HG02798 (cell line): ENCODE measurements at regions not wholly inside any gene's neighbourhood (a gene's known extent, or its start where the extent isn't known, plus 50 kb on each side); places are given as distances from the start of the nearest gene placed in this dataset.
"Not testable (repeated sequence)": the region's sequence is repeated elsewhere in the genome, so short reads cannot be mapped to it uniquely, and the experiment has no call there.

ENCODE experiments used
- ATAC-seq: cut with Tn5 transposase; IDR thresholded peaks from one replicate; pipeline ENCODE4 v1.9.1; 2021; ENCODE audit warnings: mild to moderate bottlenecking; ENCODE audit not compliant: unreplicated experiment, poor library complexity

DNA sequence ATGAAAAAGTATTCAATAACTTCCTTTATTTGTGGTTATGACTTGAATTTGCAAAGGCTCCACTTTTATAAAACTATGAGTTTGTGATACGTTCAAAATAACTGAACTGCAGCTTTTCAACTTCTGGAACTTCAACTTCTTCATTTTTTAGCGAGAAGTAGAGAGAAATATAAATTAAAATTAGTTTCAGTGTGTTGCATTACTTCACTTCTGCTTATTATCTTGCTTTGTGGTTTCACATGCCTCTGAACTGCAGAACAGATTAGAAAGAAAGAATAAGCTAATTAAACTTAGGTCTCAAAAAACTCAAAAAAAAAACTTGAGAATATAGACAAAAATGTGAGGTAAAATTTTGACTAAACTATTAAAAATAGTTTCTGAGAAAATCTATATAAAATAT is 1073.4 kb downstream of the PCDH17 start:
- no peak for ATAC-seq

DNA sequence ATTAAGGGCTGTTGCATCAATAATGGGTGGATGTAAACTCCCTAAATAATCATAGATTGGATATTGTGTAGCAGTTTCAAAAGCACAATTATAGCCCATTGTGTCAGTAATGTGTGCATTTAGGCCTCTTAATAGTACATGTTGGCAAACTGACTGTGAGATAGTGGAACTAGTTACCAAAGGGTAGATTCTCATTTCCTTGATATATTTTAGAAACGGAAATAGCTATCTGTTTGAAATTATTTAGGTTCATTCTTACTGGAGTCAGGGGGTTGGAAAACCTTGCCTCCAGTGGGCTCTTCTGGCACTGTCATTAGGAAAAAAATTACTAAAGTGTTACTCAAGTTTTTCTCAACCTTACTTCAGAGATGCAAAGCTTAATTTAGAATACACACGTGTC is 1074.9 kb downstream of the PCDH17 start:
- ATAC-seq = no peak

DNA sequence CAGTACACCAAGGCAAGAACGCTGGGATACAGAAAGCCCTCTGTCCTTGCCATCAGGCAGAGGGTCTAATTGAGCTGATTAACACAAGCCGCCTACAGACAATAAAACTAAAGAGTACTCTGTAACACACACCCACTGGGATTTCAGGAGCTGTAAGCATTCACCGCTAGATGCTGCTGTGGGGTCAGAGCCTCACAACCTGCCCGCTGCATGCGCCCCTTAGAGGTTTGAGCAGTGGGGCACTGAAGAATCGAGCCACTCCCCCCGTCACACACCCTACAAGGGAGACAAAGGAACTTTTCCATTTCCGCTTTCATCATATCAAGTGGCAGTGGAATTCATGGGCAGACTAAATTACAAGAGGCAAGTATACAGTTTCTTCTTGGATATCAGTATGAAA is 1080.6 kb downstream of the PCDH17 start:
- ATAC-seq = no peak

DNA sequence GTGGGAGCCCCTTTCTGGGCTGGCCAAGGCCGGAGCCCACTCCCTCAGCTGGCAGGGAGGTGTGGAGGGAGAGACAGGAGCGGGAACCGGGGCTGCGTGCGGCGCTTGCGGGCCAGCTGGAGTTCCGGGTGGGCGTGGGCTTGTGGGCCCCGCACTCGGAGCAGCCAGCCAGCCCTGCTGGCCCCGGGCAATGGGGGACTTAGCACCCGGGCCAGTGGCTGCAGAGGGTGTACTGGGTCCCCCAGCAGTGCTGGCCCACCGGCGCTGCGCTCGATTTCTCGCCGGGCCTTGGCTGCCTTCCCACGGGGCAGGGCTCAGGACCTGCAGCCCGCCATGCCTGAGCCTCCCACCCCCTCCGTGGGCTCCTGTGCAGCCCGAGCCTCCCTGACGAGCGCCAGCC is 1082.5 kb downstream of the PCDH17 start:
- ATAC-seq = not testable (repeated sequence)

DNA sequence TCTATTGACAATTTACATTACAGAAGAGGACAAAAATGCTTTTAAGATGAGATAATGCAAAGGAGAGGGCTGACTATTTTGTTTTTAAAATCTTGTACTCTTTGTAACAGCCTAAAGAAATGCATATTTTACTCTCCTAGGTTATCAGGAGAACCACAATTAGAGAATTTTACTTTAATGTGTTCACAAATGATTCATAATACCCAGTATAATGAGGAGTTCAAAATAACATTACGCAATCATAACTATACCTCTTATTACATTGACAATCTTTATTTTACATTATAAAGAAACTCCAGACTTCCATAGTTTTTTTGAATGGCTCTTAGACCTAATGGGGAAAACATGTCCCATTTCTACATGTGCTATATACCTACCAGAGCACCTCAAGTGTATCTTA is 1089.7 kb downstream of the PCDH17 start:
- no peak for ATAC-seq

DNA sequence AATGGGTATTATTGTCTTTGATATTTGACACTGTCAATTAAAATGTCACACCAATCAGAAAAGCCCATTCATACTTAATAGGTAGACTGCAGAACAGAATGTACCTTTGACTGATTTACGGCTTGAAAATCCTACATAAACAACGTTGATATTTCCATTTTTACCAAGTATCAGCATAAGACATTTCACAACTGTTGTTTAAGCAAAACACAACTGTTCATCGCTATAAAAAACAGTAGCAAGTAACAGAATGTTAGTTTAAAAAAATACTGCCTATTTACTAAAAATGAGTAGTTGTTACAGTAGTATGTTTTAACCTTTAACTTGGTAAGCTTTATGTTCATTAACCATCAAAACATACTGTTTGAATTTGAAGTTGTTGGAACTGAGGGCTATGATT is 1096.6 kb downstream of the PCDH17 start:
- no peak for ATAC-seq

DNA sequence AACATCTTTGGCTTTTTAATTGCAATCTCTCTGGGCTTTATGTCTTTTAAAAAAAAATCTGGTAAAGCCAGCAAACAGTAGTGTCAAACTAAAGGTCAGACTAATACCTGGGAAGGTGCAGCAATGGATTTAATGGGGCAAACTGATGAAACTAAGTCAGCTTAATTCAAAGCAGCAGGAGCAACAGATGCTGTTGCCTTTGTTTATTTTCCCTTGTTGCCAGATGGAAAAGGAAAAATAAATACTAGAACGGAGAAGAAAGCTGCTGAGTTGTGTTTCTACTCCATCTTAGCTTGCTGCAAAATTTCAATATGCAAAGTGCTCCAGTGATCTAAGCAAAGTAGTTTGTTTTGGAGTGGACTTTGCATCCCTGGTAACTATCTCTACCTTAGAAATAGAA is 1097.8 kb downstream of the PCDH17 start:
- ATAC-seq = no peak

DNA sequence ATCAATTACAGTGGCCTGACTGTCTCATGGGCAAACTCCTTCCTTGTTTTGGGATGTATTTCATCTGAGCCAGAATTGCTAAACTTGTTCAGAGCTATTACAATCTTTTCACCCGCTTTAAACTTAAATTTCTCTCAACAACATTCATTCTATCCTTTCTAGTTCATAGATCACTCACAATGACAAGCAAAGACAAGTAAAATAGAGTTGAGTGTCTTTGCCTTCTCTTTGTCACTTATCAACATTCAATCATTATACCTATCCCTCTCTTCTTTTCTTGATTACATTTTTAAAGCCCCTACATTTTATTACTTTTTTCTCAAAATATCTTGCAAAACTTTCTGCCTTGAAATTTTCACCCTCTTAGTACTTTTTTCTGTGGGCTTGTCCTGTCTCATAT is 1113.1 kb downstream of the PCDH17 start:
- ATAC-seq = no peak

DNA sequence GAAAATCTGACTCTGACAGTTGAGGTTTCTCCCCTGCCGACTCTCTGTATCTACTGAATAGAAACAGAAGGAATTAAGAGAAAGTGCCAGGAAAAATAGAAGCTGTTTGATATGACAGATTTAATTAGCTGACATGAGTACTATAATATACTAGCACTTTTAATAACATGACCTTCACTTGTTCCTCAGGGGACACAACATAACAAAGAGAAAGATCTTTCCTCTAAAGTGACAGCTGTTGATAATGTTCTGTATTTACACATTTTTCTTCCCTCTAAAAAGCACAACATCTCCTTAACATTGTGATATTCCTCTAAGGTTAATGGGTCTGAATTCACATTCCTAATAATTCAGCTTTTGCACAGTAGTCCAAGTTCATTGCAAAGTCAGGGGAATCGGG is 1136.0 kb downstream of the PCDH17 start:
- ATAC-seq = no peak

DNA sequence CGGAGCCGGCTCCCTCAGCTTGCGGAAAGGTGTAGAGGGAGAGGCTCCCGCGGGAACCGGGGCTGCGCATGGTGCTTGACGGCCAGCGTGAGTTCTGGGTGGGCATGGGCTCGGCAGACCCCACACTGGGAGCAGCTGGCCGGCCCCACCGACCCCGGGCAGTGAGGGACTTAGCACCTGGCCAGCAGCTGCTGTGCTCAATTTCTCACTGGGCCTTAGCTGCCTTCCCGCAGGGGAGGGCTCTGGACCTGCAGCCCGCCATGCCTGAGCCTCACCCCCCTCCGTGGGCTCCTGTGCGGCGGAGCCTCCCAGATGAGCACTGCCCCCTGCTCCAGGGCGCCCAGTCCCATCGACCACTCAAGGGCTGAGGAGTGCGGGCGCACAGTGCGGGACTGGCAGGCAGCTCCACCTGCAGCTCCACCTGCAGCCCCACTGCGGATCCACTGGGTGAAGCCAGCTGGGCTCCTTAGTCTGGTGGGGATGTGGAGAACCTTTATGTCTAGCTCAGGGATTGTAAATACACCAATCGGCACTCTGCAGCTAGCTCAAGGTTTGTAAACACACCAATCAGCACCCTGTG is 1141.8 kb downstream of the PCDH17 start:
- ATAC-seq = no peak

DNA sequence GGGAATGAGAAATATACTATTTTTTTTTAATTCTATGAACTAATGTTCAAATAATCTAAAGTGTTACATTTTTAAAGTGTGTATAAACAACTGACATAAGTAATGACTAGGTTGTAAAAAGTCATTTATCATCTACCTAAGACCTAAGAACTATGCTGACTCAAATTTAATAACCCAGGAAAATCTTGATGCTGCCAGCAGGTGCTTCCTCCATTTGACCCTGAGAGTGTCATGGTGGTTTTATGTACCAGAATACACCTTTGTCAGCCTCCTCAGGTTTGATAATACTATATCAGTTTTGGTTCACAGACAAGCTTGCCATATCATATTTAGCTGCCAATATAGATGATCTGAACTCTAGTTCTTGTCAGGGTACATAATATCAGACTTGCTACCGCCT is 1151.2 kb downstream of the PCDH17 start:
- no peak for ATAC-seq

DNA sequence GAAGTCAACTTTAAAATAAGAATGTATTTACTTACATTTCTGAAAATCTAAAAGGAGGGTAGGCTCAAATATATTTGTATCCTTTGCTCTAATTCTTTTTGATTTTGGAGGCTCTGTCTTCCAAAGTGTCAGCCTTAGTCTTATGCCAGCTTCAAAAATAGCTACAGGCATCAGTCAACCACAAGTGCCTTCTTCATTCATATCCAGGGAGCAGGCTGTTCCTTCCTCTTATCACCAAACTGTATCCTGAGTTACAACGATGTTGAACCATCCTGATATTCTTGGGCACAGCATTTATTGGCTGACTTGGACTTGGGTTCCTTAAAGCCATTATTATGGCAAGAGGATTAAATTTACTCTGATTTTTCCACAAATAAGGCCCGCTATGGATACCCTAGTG is 1161.3 kb downstream of the PCDH17 start:
- ATAC-seq = no peak

DNA sequence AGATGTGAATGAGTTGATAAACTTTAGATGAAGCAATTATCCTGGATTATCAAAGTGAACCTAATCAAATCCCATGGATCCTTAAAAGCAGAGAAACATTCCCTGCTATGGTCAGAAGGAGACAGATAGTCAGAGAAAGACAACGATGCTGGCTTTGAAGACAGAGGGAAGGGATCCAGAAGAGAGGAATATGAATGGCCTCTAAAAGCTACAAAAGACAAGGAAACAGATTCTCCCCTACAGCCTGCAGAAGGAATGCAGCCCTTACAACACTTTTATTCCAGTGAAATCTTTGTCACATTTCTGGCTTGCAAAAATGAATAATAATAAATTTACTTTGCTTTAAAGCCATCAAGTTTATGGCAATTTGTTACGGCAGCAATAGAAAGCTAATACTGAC is 1164.2 kb downstream of the PCDH17 start:
- no peak for ATAC-seq

DNA sequence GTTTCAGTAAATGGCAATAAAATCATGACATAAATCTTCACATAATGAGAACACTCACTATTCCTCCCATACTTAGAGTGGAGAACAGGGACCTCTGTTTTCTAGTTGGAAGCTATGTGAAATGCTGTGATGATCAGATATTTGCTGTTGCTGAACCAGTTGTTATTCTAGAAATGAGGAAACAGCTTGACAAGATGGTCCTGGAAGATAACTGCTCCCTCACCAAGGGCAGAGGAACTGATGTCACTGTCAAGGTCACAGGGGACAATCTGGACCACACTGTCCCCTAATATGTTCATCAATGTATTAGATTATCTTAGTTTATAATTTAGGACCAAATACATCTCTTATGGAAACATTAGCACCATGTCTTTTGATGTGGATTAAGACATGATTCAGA is 1173.3 kb downstream of the PCDH17 start:
- ATAC-seq = no peak

DNA sequence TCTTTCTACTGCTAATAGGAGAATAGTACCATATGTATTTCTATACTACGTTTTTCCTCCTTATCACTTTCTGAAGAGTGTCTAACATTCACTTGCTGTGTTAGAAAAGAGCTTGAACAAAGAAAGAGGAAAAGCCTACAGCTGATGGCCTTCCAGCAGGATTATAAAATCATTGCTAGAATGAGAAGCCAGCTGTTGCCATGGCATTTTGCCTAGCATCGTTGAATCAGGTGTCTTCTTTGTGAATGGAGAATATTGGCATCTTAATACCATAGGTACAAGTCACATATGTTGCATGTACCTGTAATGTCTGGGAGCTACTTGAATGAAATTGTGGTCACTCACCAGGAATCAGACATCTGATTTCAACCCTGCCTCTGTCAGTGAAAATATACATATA is 1174.9 kb downstream of the PCDH17 start:
- ATAC-seq = no peak

DNA sequence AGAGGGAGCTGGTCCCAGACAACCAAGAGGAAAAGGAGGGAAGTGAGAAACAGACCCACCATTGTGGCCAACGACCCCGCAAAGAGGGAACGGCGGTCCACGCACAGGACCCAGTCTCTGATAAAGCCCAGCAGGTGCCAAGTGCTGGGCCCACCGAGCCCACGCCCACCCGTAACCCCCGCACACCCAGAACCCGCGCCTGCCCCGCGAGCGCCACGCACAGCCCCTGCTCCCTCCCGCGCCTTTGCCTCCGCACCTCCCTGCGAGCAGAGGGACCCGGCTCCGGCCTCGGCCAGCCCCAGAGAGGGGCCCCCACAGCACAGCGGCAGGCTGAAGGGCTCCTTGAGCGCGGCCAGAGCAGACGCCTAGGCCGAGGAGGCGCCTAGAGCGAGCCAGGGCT is 1192.2 kb downstream of the PCDH17 start:
- ATAC-seq = no peak

DNA sequence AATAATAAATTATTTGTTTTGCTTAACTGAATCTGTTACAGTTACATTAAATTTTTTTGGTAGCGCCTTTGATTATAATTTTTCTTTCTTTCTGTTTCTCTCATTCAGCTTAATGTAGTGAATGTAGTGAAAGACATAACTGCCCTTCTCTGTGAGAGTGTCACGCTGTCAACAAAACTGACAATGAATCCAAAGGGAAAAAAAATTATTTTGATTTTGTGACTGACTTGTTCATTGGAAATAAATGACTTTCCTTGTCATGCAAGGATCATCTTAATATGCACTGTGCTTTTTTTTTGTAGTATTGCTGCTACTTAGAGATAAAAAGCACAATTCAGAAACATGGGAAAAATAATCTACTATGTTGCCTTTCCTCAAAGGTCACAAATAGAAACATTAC is 1196.4 kb downstream of the PCDH17 start:
- no peak for ATAC-seq

DNA sequence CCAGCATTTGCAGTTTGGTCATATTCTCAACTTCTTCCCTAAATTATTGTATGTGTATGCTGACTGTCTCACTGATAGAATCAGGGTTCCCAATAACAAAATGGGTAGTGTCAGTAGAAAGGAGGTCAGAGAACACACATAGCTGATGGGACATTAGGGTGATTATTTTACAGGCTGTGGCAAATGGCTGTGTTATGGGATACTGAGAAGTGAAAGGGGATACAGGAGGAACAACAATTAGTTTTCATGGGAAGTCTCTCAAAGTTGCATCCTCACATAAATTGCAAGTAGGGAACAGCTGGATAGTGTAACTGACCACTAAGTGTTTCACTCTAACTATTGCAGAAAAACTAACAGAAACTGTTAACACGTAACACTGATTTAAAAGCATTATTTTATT is 1199.3 kb downstream of the PCDH17 start:
- no peak for ATAC-seq

DNA sequence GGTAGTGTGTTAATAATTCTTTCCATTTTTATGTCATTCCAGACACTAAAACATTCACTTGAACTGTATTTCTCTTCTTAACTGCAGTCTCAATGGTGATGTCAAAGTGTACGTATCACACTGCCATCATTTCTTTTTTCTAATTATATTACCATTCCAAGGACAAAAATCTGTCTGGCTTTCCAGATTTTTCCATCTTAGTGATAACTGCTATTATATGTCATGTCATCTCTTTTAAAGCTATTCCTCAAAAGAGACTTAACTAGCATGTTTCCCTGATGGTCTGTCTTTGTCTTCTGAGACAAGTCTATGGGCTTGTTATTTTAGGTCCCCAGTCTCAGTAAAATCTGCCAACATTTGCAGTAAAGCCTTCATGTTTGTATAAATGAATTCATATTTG is 1207.1 kb downstream of the PCDH17 start:
- ATAC-seq = no peak

DNA sequence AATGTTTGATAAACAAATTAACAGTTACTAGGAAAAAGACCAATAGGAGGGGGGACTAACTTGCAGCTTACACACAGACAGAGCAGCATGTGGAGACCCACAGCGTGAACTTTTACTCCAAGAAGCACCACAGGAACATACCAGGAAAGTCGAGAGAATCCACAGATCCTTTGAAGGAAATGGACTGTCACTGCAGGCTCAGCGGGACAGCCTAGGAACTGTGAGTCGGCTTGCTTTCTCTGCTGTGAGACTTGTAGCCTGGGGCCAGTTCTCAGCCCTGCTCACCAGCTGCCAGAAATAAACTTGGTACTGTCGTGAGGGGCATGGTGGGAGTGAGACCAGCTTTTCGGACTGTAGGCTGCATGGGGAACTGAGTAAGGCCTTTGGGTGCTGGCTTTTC is 1211.5 kb downstream of the PCDH17 start:
- no peak for ATAC-seq

DNA sequence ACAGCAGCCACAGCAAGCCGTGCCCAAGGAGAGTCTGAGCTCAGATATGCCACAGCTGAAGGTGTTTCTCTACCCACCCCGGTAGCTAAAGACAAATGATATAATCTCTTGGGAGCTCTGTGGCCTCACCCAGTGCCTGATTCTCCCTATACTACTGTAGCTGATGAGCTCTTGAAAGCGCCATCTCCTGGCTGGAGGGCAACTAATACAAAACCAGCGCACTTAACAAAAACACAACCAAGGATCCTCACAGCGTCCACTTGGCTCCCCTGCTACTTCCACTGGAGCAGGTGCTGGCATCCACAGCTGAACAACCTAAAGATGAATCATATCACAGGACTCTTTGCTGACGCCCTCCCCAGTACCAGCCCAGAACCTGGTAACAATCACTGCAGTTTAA is 1212.0 kb downstream of the PCDH17 start:
- ATAC-seq = no peak

DNA sequence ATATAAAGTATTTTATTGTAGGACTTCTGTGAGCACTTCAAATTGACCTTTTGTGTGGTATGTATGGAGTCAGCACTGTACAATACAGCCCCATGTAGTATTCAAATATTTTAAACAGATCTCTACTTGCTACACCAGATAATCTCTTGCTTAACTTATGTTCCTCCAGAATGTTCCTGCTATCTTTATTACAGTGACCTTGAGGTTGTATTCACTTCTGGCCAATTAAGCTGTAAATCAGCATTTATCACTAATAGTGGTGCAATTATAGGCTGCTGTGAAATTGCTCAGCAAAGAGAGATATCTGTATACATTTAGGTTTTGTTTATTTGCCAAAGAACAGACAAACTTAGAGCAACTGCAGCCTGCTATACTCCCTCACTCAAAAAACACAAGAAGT is 1218.6 kb downstream of the PCDH17 start:
- no peak for ATAC-seq

DNA sequence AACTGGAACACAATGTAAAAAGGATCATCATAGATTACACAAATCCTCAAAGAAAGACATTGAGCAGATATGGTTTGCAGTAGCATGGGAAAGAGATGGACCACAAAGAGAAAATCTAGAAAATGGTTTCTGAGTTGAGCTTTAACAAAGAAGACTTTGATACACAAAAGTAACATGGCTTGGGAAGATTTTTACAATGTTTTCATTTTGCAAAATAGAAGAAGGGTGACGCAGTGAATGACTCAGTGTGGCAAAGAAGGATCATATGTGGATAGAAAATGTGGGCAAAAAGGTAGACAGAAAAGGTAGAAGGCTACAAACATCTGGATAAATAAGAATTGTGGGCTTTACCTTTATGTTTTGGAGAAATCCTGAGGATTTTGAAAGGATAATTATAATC is 1220.5 kb downstream of the PCDH17 start:
- ATAC-seq = no peak
